Fibroblast of skin of right quadriceps (primary cell): ENCODE measurements at regions not wholly inside any gene's neighbourhood (a gene's known extent, or its start where the extent isn't known, plus 50 kb on each side); places are given as distances from the start of the nearest gene placed in this dataset.
"Not testable (repeated sequence)": the region's sequence is repeated elsewhere in the genome, so short reads cannot be mapped to it uniquely, and the experiment has no call there.

Source experiments
- DNase-seq: peaks from one replicate; pipeline ENCODE4 v3.0.0-alpha.2; 2013

- peak; percentile 46 for DNase-seq
Measured at GRCh38 chr2:224650815-224651439, 65.2 kb downstream of the CCDC195 start.

GRCh38 chr2:224647684-224648083, 62.5 kb upstream of the CUL3 start:
- not testable (repeated sequence) for DNase-seq

- peak; percentile 25 for DNase-seq
Measured at GRCh38 chr2:224646242-224646846, 61.2 kb upstream of the CUL3 start.

GRCh38 chr2:224645722-224646121, 60.6 kb upstream of the CUL3 start:
- DNase-seq, result no peak

- DNase-seq, result no peak
Measured at GRCh38 chr2:224640679-224641078, 55.5 kb upstream of the CUL3 start.

- DNase-seq, result no peak
Measured at GRCh38 chr2:224638301-224638823, 53.2 kb upstream of the CUL3 start.
